Liver (tissue), 8 donors: ENCODE measurements at regions not wholly inside any gene's neighbourhood (a gene's known extent, or its start where the extent isn't known, plus 50 kb on each side); places are given as distances from the start of the nearest gene placed in this dataset.

Experiments
- DNase-seq: peaks from one replicate; pipeline ENCODE4 v3.0.0-alpha.2; 2017; ENCODE audit warnings: low spot score
- H3K27ac ChIP-seq, 2 donors: one replicate each; pipeline ENCODE4 v1.7.0; 2013; ENCODE audit warnings: inconsistent platforms in 2 of 2, low read length in 2 of 2, control low read depth in 1 of 2, low read depth in 1 of 2, mild to moderate bottlenecking in 1 of 2
- H3K27me3 ChIP-seq, 4 donors: one replicate each; pipeline versions ENCODE4 v1.6.1 to v1.7.0; 2013; ENCODE audit warnings: low read length in 3 of 4, inconsistent platforms in 1 of 4, mild to moderate bottlenecking in 1 of 4, moderate library complexity in 1 of 4; ENCODE audit not compliant: control insufficient read depth in 4 of 4, insufficient read depth in 4 of 4
- H3K36me3 ChIP-seq, 4 donors: one replicate each; pipeline versions ENCODE4 v1.6.1 to v1.7.0; 2013; ENCODE audit warnings: low read length in 3 of 4, mild to moderate bottlenecking in 3 of 4, low read depth in 1 of 4, moderate library complexity in 1 of 4; ENCODE audit not compliant: control insufficient read depth in 4 of 4, insufficient read depth in 3 of 4
- H3K4me1 ChIP-seq, 4 donors: one replicate each; pipeline versions ENCODE4 v1.6.1 to v1.7.0; 2013; ENCODE audit warnings: low read length in 3 of 4, mild to moderate bottlenecking in 3 of 4, moderate library complexity in 1 of 4; ENCODE audit not compliant: control insufficient read depth in 4 of 4, insufficient read depth in 4 of 4
- H3K4me3 ChIP-seq, 3 donors: one replicate each; pipeline versions ENCODE4 v1.6.1 to v1.7.0; 2013; ENCODE audit warnings: low read length in 3 of 3, control low read depth in 1 of 3, low read depth in 1 of 3, mild to moderate bottlenecking in 1 of 3
- H3K9ac ChIP-seq, 2 donors: one replicate each; pipeline ENCODE4 v1.7.0; 2013; ENCODE audit warnings: low read length in 2 of 2, mild to moderate bottlenecking in 2 of 2, moderate library complexity in 2 of 2, control low read depth in 1 of 2, low read depth in 1 of 2
- H3K9me3 ChIP-seq, 4 donors: one replicate each; pipeline versions ENCODE4 v1.6.1 to v1.7.0; 2013; ENCODE audit warnings: low read length in 3 of 4; ENCODE audit not compliant: control insufficient read depth in 4 of 4
- EGR1 ChIP-seq, 2 donors: IDR thresholded peaks; 2 replicates each; pipeline ENCODE4 v1.6.1; 2016 to 2018; ENCODE audit warnings: antibody characterized with exemption in 2 of 2, low read depth in 2 of 2
- FOXA1 ChIP-seq: IDR thresholded peaks from 2 replicates; pipeline ENCODE4 v1.6.1; 2016; ENCODE audit warnings: antibody characterized with exemption
- FOXA2 ChIP-seq: IDR thresholded peaks from 2 replicates; pipeline ENCODE4 v1.6.1; 2016; ENCODE audit warnings: antibody characterized with exemption
- GABPA ChIP-seq, 2 donors: IDR thresholded peaks in 1 of 2; conservative IDR thresholded peaks in 1 of 2; 2 replicates each; pipeline ENCODE4 v1.6.1; 2016; ENCODE audit warnings: antibody characterized with exemption in 2 of 2, mild to moderate bottlenecking in 1 of 2, moderate library complexity in 1 of 2
- HNF4A ChIP-seq, 2 donors: conservative IDR thresholded peaks; 2 replicates each; pipeline ENCODE4 v1.6.1; 2016; ENCODE audit warnings: antibody characterized with exemption in 2 of 2, mild to moderate bottlenecking in 2 of 2
- HNF4G ChIP-seq: IDR thresholded peaks from 2 replicates; pipeline ENCODE4 v1.6.1; 2016; ENCODE audit warnings: antibody characterized with exemption
- JUND ChIP-seq, 2 donors: IDR thresholded peaks; 2 replicates each; pipeline ENCODE4 v1.6.1; 2016; ENCODE audit warnings: antibody characterized with exemption in 2 of 2
- MAX ChIP-seq: IDR thresholded peaks from 2 replicates; pipeline ENCODE4 v1.6.1; 2016; ENCODE audit warnings: antibody characterized with exemption
- NR2F2 ChIP-seq: IDR thresholded peaks from 2 replicates; pipeline ENCODE4 v1.6.1; 2016; ENCODE audit warnings: antibody characterized with exemption
- RAD21 ChIP-seq, 2 donors: IDR thresholded peaks; 2 replicates each; pipeline ENCODE4 v1.6.1; 2016; ENCODE audit warnings: antibody characterized with exemption in 2 of 2, mild to moderate bottlenecking in 2 of 2
- REST ChIP-seq: IDR thresholded peaks from 2 replicates; pipeline ENCODE4 v1.6.1; 2016; ENCODE audit warnings: antibody characterized with exemption, mild to moderate bottlenecking
- RXRA ChIP-seq, 2 donors: IDR thresholded peaks; 2 replicates each; pipeline ENCODE4 v1.6.1; 2017 to 2018; ENCODE audit warnings: antibody characterized with exemption in 2 of 2, mild to moderate bottlenecking in 1 of 2
- SP1 ChIP-seq: IDR thresholded peaks from 2 replicates; pipeline ENCODE4 v1.6.1; 2018; ENCODE audit warnings: antibody characterized with exemption, mild to moderate bottlenecking
- TAF1 ChIP-seq: conservative IDR thresholded peaks from 2 replicates; pipeline ENCODE4 v1.6.1; 2016; ENCODE audit warnings: antibody characterized with exemption, mild to moderate bottlenecking
- YY1 ChIP-seq: IDR thresholded peaks from 2 replicates; pipeline ENCODE4 v1.6.1; 2016; ENCODE audit warnings: antibody characterized with exemption, mild to moderate bottlenecking
- WGBS: extraction: QIAGEN DNeasy Blood & Tissue Kit; methylation state at CpG from one replicate; pipeline ENCODE4 v1.1.7; 2013; 5-methylcytosine and 5-hydroxymethylcytosine counted together
- TF ChIP-seq, protein P1 (sequence below): fragments of 150-350 bp; IDR thresholded peaks from 2 replicates; pipeline ENCODE4 v1.5.1; 2017; ENCODE audit warnings: improper control_type of control experiment, low read depth, low read length; ENCODE audit not compliant: missing input control
- TF ChIP-seq, protein P2 (sequence below): IDR thresholded peaks from 2 replicates; pipeline ENCODE4 v1.6.1; 2016; ENCODE audit warnings: antibody characterized with exemption
- TF ChIP-seq, protein P3 (sequence below): IDR thresholded peaks from 2 replicates; pipeline ENCODE4 v1.6.1; 2016; ENCODE audit warnings: antibody characterized with exemption
- donor health status: healthy.
- donor health status: healthy.
- donor health status: healthy.
- donor health status: healthy.
- donor health status: healthy.

- WGBS: 67% methylated on average over 1 of the region's 1 CpG
- no peak overlapping the region for H3K9ac ChIP-seq
- H3K9me3 ChIP-seq: no peaks in the 10 kb centered on the region
- H3K27me3 ChIP-seq: no peaks in the 10 kb centered on the region
- H3K4me1 ChIP-seq: no peaks in the 10 kb centered on the region
- DNase-seq: no peak
- no peaks in the 10 kb centered on the region for H3K36me3 ChIP-seq
- TF ChIP-seq MAX: no peak
- TF ChIP-seq, protein P1, sequence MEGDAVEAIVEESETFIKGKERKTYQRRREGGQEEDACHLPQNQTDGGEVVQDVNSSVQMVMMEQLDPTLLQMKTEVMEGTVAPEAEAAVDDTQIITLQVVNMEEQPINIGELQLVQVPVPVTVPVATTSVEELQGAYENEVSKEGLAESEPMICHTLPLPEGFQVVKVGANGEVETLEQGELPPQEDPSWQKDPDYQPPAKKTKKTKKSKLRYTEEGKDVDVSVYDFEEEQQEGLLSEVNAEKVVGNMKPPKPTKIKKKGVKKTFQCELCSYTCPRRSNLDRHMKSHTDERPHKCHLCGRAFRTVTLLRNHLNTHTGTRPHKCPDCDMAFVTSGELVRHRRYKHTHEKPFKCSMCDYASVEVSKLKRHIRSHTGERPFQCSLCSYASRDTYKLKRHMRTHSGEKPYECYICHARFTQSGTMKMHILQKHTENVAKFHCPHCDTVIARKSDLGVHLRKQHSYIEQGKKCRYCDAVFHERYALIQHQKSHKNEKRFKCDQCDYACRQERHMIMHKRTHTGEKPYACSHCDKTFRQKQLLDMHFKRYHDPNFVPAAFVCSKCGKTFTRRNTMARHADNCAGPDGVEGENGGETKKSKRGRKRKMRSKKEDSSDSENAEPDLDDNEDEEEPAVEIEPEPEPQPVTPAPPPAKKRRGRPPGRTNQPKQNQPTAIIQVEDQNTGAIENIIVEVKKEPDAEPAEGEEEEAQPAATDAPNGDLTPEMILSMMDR: no peak
- no peak for TF ChIP-seq REST
- TF ChIP-seq RAD21 (IDR thresholded peaks at IDR 0.05): no peak
- no peak for TF ChIP-seq JUND (IDR thresholded peaks at IDR 0.05)
- TF ChIP-seq TAF1: no peak
- TF ChIP-seq HNF4G: no peak
- TF ChIP-seq EGR1 (IDR thresholded peaks at IDR 0.05; ENCODE audit: low read depth in 2 of 2): no peak
- no peak for TF ChIP-seq RXRA (IDR thresholded peaks at IDR 0.05)
- TF ChIP-seq SP1: no peak
- TF ChIP-seq GABPA (IDR thresholded peaks at IDR 0.05 in 1 of 2, conservative IDR thresholded peaks at IDR 0.05 in 1 of 2): no peak
- no peak for TF ChIP-seq NR2F2
- no peak for TF ChIP-seq FOXA1
- TF ChIP-seq, protein P2, sequence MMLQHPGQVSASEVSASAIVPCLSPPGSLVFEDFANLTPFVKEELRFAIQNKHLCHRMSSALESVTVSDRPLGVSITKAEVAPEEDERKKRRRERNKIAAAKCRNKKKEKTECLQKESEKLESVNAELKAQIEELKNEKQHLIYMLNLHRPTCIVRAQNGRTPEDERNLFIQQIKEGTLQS: no peak
- TF ChIP-seq YY1: no peak
- TF ChIP-seq, protein P3, sequence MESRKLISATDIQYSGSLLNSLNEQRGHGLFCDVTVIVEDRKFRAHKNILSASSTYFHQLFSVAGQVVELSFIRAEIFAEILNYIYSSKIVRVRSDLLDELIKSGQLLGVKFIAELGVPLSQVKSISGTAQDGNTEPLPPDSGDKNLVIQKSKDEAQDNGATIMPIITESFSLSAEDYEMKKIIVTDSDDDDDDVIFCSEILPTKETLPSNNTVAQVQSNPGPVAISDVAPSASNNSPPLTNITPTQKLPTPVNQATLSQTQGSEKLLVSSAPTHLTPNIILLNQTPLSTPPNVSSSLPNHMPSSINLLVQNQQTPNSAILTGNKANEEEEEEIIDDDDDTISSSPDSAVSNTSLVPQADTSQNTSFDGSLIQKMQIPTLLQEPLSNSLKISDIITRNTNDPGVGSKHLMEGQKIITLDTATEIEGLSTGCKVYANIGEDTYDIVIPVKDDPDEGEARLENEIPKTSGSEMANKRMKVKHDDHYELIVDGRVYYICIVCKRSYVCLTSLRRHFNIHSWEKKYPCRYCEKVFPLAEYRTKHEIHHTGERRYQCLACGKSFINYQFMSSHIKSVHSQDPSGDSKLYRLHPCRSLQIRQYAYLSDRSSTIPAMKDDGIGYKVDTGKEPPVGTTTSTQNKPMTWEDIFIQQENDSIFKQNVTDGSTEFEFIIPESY: no peak
- no peak for TF ChIP-seq HNF4A (conservative IDR thresholded peaks at IDR 0.05)
- TF ChIP-seq FOXA2: no peak
- no peak overlapping the region for H3K27ac ChIP-seq
- H3K4me3 ChIP-seq: no peak overlapping the region
Measured at GRCh38 chrX:63934160-63934559, 149.1 kb upstream of the ARHGEF9 start.
